HG02763 (cell line): ENCODE measurements at regions not wholly inside any gene's neighbourhood (a gene's known extent, or its start where the extent isn't known, plus 50 kb on each side); places are given as distances from the start of the nearest gene placed in this dataset.

Source experiments
- ATAC-seq: cut with Tn5 transposase; IDR thresholded peaks from one replicate; pipeline ENCODE4 v1.9.1; 2021; ENCODE audit warnings: mild to moderate bottlenecking, moderate library complexity; ENCODE audit not compliant: unreplicated experiment

GRCh38 chr20:53838311-53838868, 232.0 kb downstream of the BCAS1 start:
- ATAC-seq = no peak

GRCh38 chr20:53837126-53837826, 233.1 kb downstream of the BCAS1 start:
- ATAC-seq = no peak

DNA sequence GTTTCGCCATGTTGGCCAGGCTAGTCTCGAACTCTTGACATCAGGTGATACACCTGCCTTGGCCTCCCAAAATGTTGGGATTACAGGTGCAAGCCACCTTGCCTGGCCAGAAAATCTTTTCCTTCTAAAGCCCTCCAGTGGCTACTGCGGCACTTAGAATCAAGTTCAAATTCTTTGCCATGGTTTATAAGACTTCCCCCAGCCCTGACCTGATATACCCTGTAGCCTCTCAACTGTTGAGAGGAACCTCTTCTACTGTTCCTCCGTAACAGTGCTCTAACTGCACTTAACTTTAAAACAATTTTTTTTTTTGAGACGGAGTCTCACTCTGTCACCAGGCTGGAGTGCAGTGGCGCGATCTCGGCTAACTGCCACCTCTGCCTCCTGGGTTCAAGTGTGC, 235.6 kb downstream of the BCAS1 start:
- ATAC-seq = no peak

DNA sequence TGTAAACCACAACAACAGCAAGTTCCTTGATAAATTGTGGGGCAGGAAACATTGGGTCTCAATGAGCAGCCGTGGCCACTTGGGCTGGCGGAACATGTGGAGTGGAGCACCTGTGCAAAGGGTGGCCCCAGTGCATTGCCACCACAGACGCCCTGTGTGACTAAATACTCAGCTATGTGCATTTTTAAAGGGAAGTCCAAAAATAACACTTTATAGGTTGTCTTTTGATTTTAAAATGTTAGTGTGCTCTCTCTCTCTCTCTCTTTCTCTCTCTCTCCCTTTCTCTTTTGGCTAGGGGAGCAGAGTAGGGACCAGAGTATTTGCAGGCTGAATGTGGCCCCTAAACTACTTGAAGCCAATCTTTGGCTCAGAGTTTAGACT, 236.3 kb downstream of the BCAS1 start:
- ATAC-seq = no peak

- ATAC-seq = no peak
Observed at GRCh38 chr20:53833333-53834061, 236.9 kb downstream of the BCAS1 start.

DNA sequence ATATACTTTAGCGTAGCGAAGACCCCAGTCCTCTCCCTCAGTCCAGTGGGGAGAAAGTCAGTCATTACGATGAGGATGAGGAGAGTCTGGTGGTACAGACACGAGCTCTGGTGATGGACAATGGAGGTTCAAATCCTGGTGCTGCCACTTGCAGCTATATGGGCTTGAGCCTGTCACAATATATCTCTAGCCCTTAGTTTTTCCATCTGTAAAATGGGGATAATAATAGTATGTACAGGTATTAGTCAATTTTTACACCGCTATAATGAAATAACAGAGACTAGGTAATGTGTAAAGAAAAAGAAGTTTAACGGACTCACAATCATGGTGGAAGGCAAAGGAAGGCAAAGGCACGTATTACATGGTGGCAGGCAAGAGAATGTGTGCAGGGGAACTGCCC, 237.9 kb downstream of the BCAS1 start:
- ATAC-seq = no peak

DNA sequence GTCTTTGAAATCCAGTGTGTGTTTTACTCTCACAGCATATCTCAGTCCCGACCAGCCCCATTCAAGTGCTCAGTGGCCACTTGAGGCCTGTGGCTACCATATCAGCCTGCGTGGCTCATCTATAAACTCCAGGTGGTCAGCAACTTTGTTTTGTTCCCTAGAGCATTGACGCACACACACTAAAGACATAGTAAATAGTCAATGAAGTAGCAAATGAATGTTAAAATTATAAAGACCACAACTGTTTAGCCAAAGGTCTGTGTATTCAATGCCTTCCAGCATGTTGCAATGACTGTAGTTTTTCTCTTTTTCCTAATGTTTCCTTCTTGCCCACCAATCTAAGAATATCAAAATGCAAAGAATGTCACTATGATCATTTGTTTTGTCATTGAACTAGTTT, 238.2 kb upstream of the ZNF217 start:
- ATAC-seq = no peak

GRCh38 chr20:53831228-53831627, 237.6 kb upstream of the ZNF217 start:
- no peak for ATAC-seq

DNA sequence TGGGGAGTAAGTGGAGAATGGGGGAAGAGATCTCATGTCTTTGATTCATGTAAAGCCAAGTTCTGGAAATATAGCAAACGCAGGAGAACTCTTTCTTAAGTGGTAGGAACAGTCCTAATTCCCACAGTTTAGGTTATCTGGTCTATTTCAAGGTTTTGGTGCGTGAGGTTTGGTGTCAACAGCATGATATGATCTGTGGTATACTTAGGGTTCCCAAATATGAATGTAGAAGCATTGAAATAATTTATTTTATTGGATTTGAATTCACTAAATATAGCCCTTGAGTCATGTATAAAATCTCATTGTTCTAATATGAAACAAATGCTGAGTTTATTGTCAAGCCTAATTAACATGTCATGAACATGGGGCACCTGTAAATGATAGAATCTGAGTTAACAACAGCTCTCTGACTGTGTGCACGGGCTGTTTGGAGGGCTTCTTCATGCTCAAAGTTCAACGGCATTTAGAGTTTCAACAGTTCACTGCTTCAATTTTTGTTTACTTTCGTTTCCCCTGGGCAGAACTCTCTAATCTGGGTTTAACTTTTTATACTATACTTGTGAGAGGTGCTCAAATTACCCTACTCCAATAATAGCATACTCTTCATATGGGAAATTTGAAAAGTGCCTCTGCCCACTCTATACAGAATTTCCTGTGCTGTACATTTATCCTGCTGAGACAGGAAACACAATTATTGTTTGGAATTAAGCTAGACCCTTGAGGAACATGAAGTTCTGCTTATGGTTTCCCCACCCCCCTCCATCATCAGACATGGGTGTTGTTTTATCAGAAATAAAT, 236.3 kb upstream of the ZNF217 start:
- ATAC-seq = no peak

DNA sequence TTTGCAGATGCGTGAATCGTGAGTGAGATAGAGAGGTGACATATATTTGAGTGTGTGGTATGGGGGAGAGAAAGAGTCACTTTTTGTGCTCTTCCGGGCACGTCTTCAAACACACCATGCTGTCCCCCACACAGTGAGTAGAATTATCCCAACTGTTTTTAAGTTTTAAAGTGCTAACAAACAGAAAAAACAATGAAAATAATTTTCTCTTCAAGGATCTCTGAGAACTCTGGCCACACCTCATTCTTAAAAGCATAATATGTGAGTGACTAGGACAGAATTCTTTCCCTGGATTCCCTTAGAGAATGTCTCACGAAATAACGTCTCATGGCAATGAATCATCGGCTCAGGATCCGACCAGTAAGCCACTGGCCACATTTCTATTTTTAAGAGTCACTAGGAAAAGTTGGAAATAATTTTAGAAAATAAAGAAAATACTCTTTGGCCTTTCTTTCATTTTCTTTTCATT, 235.7 kb upstream of the ZNF217 start:
- ATAC-seq = no peak

GRCh38 chr20:53828682-53829254, 235.1 kb upstream of the ZNF217 start:
- no peak for ATAC-seq

GRCh38 chr20:53828088-53828681, 234.5 kb upstream of the ZNF217 start:
- no peak for ATAC-seq

DNA sequence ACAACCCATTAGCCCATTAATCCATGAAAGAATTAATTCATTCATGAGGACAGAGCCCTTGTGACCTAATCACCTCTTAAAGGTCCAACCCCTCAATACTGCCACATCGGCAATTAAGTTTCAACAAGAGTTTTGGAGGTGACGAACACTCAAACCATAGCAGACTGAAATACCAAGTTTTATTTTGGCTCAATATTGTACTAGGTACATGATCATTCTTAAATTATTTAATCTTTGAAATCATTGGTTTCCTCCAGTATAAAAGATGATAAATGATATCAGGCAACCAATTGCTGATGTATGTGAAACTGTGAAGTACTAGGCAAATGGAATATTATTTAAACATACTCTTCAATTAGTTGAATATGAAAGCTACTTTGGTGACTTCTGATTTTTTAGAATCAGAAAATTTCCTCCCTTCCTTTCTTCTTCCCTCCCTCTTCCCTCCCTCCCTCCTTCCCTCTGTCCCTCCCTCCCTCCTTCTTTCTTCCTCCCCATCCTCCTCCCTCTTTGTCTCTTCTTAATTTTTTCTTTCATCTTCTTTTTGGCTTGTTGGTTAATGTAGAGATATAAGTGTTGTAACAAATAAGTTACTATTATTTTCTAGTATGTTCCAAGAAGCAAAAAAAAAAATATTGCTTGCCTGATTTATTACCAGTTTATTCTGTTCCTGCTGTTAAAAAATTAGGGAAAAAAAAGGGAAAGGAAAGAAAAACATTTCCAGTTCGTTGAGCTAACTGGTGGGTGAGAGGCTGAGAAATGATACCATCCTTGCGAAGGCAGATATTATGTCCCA, 233.9 kb upstream of the ZNF217 start:
- peak; percentile 2 for ATAC-seq

- ATAC-seq = peak; percentile 52
Observed at GRCh38 chr20:53826597-53827291, 233.1 kb upstream of the ZNF217 start.

DNA sequence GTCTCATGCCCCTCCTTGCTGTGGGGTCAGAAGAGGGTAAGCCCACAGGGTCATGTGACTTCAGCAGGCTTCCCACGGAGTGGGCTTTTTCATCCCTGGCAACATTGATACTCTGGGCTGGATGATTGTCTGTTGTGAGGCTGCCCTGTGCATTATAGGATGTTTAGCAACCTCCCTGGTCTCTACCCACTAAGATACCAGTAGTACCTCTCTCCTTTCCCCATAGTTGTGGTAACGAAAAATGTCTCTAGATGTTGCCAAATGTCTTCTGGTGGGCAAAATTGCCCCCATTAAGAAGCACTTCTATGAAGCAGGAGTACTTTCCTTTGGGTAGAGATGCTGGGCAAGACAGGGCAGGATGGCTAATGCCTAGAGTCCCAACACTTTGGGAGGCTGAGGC, 232.5 kb upstream of the ZNF217 start:
- ATAC-seq = no peak

- no peak for ATAC-seq
Observed at GRCh38 chr20:53825282-53825681, 231.6 kb upstream of the ZNF217 start.

GRCh38 chr20:53824779-53825178, 231.1 kb upstream of the ZNF217 start:
- no peak for ATAC-seq

- ATAC-seq = no peak
Observed at GRCh38 chr20:53823121-53823764, 229.6 kb upstream of the ZNF217 start.

DNA sequence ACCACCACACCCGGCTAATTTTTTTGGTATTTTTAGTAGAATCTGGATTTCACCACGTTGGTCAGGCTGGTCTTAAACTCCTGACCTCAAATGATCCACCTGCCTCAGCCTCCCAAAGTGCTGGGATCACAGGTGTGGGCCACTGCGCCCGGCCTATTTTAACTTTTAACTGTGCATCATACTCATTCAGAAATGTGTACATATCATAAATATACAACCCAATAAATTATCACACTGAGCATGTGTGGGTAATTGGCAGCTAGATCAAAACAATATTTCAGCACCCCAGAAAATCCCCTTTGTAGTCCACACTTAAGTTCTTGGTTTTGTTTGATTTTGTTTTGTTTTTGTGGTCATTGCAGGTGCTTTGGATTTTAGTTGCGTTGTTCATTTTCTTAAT, 228.9 kb upstream of the ZNF217 start:
- no peak for ATAC-seq
